MM.1S (cell line): ENCODE measurements at regions not wholly inside any gene's neighbourhood (a gene's known extent, or its start where the extent isn't known, plus 50 kb on each side); places are given as distances from the start of the nearest gene placed in this dataset.

ENCODE experiments used
- CTCF ChIP-seq: fragments of 300-600 bp; sonication (generic); IDR thresholded peaks from 2 replicates; pipeline ENCODE4 v1.5.1; 2016; ENCODE audit warnings: antibody characterized with exemption, low read length, mixed read lengths
- EZH2phosphoT487 ChIP-seq: fragments of 300-600 bp; sonication (generic); IDR thresholded peaks from 2 replicates; pipeline ENCODE4 v1.6.1; 2018; ENCODE audit warnings: antibody characterized with exemption, low read length

GRCh38 chr5:133741396-133741795, 129.1 kb upstream of the FSTL4 start:
- no peak for TF ChIP-seq CTCF
- TF ChIP-seq EZH2phosphoT487 = no peak
